HK-2 (cell line): ENCODE measurements at regions not wholly inside any gene's neighbourhood (a gene's known extent, or its start where the extent isn't known, plus 50 kb on each side); places are given as distances from the start of the nearest gene placed in this dataset.
"Not testable (repeated sequence)": the region's sequence is repeated elsewhere in the genome, so short reads cannot be mapped to it uniquely, and the experiment has no call there.

ENCODE experiments used
- DNase-seq: peaks from one replicate; pipeline ENCODE4 v3.0.0-alpha.2; 2018; ENCODE audit not compliant: unreplicated experiment

DNA sequence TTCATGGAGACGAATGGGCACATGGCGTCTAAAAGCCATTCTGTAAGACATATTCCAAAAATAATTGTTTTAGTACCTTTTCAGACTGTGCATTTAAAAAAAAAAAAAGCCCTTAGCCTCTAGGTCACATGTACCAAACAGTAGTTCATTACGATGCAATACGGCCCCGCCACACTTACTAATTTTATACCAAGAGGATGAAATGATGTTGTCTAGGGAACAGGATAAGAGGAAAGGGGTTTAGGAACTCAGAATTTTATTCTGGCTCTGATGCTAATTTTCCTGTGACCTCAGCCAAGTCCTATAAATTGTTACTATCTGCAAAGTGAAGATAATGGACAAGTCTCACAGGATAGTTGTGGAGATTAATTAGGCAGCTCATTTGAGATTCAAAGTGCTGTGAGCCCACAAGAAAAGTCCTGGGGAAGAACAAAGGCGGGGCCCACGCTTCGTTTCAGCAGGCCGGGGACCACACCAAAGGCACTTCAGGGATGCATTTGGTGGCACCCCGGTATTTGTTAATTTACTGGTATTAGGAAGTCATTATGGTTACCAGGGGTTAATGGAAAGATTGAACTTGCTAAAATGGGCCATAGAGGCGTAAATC, 511.1 kb downstream of the IRS2 start:
- no peak for DNase-seq

DNA sequence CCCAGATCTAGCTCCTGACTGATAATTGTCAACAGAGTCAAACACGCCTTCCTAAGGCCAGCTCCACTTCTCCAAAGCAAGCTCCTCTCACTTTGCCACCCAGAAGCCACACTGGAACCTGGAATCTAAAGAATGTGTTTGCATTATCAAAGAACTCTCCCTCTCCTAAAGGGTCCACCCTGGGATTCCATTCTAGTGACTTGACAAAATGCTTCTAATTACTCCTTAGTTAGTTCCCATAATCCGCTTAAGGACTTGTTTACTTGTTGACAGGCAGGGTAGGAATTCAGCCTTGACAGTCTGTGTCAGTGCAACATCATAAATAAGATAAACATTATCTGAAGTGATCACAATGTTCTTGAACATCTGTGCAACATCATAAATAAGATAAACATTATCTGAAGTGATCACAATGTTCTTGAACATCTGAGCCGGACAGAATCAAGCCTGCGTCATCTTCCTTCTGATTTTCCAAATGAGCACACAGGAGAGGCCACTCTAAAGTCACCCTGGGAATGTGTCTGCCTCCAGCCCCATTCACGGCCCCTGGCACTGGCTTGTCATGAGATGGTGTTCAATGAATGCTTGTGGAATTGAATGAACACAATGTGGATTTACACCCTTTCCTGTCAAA, 512.1 kb downstream of the IRS2 start:
- peak; percentile 7 for DNase-seq

DNA sequence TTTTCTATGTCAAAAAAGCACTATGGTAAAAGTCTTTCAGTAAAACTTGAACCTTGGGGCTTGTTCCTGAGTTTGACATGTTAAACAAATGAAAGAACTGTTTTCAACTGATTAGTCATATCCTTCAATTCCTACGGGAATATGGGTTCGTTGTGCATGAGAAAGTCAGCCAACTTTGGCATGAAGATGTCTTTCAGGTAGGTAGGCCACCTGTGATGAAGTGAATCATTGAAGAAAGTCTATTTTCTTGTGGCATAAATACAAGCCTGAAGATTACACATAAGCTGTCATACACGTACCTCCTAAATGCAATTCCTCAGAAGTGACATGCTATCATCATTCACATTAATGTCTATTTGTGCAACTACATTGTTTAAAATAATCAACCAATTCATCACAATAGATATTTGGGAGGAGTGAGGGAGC, 513.0 kb downstream of the IRS2 start:
- DNase-seq = no peak

DNA sequence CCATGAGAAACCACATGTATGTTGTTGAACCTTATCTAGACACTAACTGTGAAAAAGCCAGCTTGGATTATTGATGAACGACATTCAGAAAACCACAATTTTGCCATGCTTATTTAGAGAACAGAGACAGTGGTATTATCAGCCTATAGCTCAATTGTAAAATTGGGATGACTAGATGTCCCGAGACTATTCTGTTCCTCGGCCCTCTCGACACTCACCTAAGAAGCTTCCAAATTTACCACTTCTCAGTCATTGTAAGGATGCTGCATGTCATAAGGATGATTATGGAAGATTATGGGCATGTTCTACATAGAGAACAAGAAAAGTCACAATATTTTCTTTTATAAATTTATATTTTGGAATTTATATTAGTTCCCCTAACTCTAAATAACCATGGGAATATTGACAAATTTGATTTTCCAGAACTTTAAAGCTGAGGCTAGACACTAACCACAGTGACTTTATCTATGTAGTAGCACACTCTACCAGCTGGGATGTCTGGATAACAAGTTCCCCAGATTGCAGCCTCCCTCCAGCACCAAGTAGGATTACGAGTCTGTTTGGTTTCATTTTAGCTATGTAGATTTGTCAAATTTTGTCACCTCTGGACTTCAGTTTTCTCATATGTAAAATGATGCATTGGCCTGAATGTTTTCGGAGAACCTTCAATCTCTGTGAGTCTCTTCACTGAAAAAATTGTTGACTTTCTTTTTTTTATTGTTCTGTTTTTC, 513.6 kb downstream of the IRS2 start:
- no peak for DNase-seq

DNA sequence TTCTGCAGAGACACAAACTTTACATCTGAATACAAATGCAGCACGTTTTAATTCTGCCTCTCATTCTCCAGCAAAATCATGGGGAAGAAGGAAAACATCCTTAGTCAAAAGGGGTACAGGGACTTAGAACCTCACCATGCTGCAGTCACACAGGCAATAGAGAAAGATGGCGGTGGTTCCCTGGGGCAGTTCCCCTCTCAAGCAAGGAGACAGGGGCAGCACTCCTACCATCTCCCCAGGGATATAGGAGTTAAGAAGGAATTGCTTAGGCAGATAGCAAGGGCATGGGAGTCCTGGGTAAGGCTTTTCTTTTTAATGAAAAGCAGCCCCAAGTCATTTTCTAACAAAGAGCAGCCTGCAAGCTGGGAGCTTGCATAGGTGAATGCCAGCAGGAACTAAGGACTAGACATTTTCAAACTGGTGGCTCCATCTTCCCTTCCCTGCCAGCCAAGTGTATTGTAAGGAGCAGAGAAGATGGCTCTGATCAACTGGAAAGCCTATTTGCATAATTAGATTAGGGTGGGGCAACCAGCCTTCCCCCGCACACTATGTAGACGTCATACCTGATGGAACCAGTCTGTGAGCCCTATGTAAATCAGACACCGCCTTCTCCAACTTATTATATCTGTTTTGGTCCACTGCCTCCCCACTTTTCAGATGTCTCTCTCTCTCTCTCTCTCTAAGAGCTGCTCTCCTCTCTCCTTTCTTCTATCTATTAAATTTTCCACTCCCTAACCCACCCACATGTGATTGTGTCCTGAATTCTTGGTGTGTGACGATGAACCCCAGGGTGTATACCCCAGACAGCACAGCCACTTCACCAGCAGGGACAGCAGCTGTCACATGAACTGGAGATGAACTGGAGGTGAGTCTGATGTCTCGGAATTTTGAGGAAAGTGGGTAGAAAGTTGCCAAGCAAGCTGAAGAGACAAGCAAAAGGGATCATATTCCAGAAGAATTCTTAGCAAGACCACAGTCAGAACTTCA, 514.5 kb downstream of the IRS2 start:
- DNase-seq = no peak

DNA sequence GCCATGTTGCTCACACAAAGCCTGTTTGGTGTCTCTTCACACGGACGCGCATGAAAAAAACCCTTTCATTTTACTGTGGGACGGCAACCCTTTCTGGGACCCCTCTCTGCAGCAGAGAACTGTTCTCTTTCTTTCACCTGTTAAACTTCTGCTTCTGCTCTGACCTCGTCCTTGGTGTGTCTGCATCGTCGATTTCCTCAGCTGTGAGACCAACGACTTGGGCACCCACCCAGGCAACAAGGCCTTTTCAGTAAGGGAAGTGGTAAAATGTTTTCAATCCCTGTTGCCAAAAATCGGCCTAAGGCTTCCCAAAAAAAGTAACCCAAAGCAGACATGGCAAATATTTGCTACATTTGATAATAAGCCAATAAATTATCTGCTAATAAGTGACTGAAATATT, 515.3 kb downstream of the IRS2 start:
- no peak for DNase-seq

DNA sequence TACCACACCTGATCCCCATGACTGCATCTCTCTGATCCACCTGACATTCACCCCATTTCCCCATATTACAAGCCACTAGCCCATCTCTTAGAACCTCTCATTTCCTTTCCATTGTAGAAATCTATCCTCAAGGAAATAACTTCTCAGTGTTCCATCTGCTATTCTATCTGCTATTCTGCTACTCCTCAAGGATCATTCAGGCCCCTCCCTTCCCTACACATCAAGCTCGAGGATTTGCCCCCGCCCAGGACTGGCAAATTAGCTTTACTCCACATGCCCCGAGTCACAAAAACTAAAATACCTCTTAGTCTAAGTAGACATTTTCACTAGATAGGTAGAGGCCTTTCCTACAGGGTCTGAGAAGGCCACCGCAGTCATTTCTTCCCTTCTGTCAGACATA, 517.0 kb downstream of the IRS2 start:
- DNase-seq = not testable (repeated sequence)

DNA sequence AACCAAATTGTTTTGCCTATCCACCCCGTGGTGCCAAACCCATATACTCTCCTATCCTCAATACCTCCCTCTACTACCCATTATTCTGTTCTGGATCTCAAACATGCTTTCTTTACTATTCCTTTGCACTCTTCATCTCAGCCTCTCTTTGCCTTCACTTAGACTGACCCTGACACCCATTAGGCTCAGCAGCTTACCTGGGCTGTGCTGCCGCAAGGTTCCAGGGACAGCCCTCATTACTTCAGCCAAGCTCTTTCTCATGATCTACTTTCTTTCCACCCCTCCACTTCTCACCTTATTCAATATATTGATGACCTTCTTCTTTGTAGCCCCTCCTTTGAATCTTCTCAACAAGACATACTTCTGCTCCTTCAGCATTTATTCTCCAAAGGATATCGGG, 517.9 kb downstream of the IRS2 start:
- not testable (repeated sequence) for DNase-seq

DNA sequence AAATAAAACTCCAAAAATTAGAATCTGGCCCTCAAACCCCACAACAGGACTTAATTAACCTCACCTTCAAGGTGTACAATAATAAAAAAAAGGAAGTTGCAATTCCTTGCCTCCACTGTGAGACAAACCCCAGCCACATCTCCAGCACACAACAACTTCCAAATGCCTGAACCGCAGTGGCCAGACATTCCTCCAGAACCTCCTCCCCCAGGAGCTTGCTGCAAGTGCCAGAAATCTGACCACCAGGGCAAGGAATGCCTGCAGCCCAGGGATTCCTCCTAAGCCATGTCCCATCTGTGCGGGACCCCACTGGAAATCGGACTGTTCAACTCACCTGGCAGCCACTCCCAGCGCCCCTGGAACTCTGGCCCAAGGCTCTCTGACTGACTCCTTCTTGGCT, 519.0 kb downstream of the IRS2 start:
- not testable (repeated sequence) for DNase-seq

DNA sequence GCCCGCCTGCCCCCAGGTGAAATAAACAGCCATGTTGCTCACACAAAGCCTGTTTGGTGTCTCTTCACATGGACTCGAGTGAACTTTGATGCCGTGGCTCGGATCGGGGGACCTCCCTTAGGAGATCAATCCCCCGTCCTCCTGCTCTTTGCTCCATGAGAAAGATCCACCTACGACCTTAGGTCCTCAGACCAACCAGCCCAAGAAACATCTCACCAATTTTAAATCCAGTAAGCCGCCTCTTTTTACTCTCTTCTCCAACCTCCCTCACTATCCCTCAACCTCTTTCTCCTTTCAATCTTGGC, 521.0 kb downstream of the IRS2 start:
- not testable (repeated sequence) for DNase-seq

DNA sequence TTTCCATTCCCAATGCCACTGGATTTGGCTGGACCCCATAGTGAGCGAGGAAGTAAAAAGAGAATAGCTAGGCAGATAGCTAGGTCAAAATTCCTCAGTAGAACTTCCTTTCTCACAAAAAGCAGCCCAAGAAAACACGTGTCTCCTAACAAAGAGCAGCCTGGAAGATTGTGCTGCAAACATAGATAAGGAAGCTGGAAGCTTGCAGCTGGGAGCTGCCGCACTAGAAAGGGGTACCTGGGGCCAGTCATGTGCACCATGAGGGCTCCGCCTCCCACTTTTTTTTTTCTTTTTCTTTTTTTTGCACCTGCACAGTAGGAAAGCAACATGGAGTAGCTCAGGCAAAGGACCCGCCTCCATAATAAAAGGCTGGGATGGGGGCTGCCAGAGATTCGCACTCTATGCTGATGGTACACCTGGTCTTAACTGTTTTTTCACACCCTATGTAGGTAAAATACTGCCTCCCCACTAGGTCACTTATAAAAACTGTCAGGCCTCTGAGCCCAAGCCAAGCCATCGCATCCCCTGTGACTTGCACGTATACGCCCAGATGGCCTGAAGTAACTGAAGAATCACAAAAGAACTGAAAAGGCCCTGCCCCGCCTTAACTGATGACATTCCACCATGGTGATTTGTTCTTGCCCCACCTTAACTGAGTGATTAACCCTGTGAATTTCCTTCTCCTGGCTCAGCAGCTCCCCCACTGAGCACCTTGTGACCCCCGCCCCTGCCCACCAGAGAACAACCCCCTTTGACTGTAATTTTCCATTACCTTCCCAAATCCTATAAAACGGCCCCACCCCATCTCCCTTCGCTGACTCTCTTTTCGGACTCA, 521.6 kb downstream of the IRS2 start:
- not testable (repeated sequence) for DNase-seq

DNA sequence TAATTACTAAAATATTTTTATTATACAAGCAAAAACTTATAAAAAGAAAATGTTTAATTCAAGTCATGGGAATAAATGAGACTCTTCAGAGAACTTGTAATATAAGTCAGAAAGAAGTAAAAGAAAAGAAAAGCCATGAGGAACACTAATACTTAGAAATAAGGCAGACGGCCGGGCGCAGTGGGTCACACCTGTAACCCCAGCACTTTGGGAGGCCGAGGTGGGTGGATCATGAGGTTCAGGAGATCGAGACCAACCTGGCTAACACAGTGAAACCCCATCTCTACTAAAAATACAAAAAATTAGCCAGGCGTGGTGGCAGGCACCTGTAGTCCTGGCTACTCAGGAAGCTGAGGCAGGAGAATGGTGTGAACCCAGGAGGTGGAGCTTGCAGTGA, 528.6 kb downstream of the IRS2 start:
- DNase-seq = not testable (repeated sequence)
